GM23248 (cell line): ENCODE measurements at regions not wholly inside any gene's neighbourhood (a gene's known extent, or its start where the extent isn't known, plus 50 kb on each side); places are given as distances from the start of the nearest gene placed in this dataset.

Experiments used
- DNase-seq: peaks from one replicate; pipeline ENCODE4 v3.0.0-alpha.2; 2015
- H2AFZ ChIP-seq: fragments of 200-600 bp; sonication (generic); 2 replicates; pipeline ENCODE4 v1.6.1; 2016; ENCODE audit warnings: antibody characterized with exemption
- H3F3A ChIP-seq: fragments of 200-600 bp; sonication (generic); 2 replicates; pipeline ENCODE4 v1.6.1; 2016; ENCODE audit warnings: mild to moderate bottlenecking, antibody characterized with exemption, mixed run types; ENCODE audit not compliant: insufficient read depth
- H3K27ac ChIP-seq: fragments of 200-600 bp; sonication (generic); 2 replicates; pipeline ENCODE4 v1.5.1; 2016; ENCODE audit warnings: mild to moderate bottlenecking
- H3K27me3 ChIP-seq: fragments of 200-600 bp; sonication (generic); replicated peaks from 2 replicates; pipeline ENCODE4 v1.6.1; 2016; ENCODE audit warnings: mild to moderate bottlenecking; ENCODE audit not compliant: insufficient read depth
- H3K36me3 ChIP-seq: fragments of 200-600 bp; sonication (generic); 2 replicates; pipeline ENCODE4 v1.6.1; 2016; ENCODE audit warnings: low read depth, mild to moderate bottlenecking
- H3K4me1 ChIP-seq: fragments of 200-600 bp; sonication (generic); 2 replicates; pipeline ENCODE4 v1.6.1; 2016; ENCODE audit warnings: mild to moderate bottlenecking; ENCODE audit not compliant: insufficient read depth
- H3K4me2 ChIP-seq: fragments of 200-600 bp; sonication (generic); one replicate; pipeline ENCODE4 v1.6.1; 2016; ENCODE audit warnings: mild to moderate bottlenecking; ENCODE audit not compliant: unreplicated experiment
- H3K4me3 ChIP-seq: fragments of 200-600 bp; sonication (generic); 2 replicates; pipeline ENCODE4 v1.5.1; 2016; ENCODE audit warnings: mild to moderate bottlenecking
- H3K79me2 ChIP-seq: fragments of 200-600 bp; sonication (generic); 2 replicates; pipeline ENCODE4 v1.6.1; 2016; ENCODE audit warnings: mild to moderate bottlenecking; ENCODE audit not compliant: insufficient read depth
- H3K9ac ChIP-seq: fragments of 200-600 bp; sonication (generic); 2 replicates; pipeline ENCODE4 v1.6.1; 2016; ENCODE audit warnings: mild to moderate bottlenecking
- H3K9me2 ChIP-seq: fragments of 200-600 bp; sonication (generic); 2 replicates; pipeline ENCODE4 v1.6.1; 2016; ENCODE audit warnings: mixed run types, mild to moderate bottlenecking, moderate library complexity; ENCODE audit not compliant: insufficient read depth
- H3K9me3 ChIP-seq: fragments of 200-600 bp; sonication (generic); one replicate; pipeline ENCODE4 v1.6.1; 2017; ENCODE audit warnings: low read depth
- H4K20me1 ChIP-seq: fragments of 200-600 bp; sonication (generic); 2 replicates; pipeline ENCODE4 v1.6.0; 2016; ENCODE audit not compliant: insufficient read depth
- EZH2 ChIP-seq: fragments of 200-600 bp; sonication (generic); IDR thresholded peaks from 2 replicates; pipeline ENCODE4 v1.6.1; 2018; ENCODE audit warnings: antibody characterized with exemption, mild to moderate bottlenecking; ENCODE audit not compliant: insufficient read depth, poor library complexity, severe bottlenecking
- EZH2phosphoT487 ChIP-seq: fragments of 200-600 bp; sonication (generic); IDR thresholded peaks from 2 replicates; pipeline ENCODE4 v1.6.1; 2018; ENCODE audit warnings: antibody characterized with exemption, moderate library complexity, mild to moderate bottlenecking, low read depth; ENCODE audit not compliant: insufficient read depth
- WGBS, 2 experiments: methylation state at CpG; one replicate each; pipeline ENCODE4 v1.1.6; 2015 to 2017; ENCODE audit warnings: low lambda C conversion rate in 2 of 2, low coverage in 1 of 2; ENCODE audit errors: missing lambda C conversion rate in 2 of 2; 5-methylcytosine and 5-hydroxymethylcytosine counted together
- in situ Hi-C: fragments of 300-500 bp; cut with MboI; formaldehyde crosslinking; loops from 2 replicates; pipeline ENCODE4 v1.15.0; 2020

DNA sequence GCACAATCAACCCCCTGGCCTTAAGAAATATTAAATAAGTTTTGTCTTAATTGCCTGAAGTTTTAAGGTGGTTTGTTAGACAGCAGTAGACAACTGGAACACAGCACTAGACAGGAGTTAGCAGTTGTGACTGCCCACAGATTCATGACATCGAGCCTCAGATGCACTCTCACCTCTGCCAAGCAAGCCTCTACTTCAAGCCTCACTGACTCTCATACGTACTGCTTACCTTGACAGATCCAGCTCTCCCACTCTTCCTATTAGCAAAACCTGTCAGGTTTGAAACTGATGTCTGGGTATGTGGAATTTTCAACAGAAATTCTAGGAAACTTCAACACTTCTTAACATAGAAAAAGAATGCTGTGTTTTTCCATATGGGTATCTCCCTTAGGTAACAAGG lies 382.9 kb upstream of the DPH6 start:
- no peak overlapping the region for H3K9ac ChIP-seq
- H3K4me2 ChIP-seq: no peak overlapping the region
- H3K4me3 ChIP-seq: no peak overlapping the region
- DNase-seq: no peak
- 69% methylated on average over 2 of the region's 2 CpGs for WGBS, 2 experiments
- H3K36me3 ChIP-seq: no peaks in the 10 kb centered on the region
- H3K9me2 ChIP-seq: no peaks in the 10 kb centered on the region
- no peak overlapping the region for H2AFZ ChIP-seq
- no peaks in the 10 kb centered on the region for H3K9me3 ChIP-seq
- no peaks in the 10 kb centered on the region for H3K27me3 ChIP-seq
- H4K20me1 ChIP-seq: no peaks in the 10 kb centered on the region
- no peaks in the 10 kb centered on the region for H3K79me2 ChIP-seq
- in situ Hi-C loops: no loop called here
- H3F3A ChIP-seq: no peaks in the 10 kb centered on the region
- TF ChIP-seq EZH2phosphoT487 (no peak), EZH2 (no peak)
- H3K27ac ChIP-seq: no peak overlapping the region
- no peaks in the 10 kb centered on the region for H3K4me1 ChIP-seq

DNA sequence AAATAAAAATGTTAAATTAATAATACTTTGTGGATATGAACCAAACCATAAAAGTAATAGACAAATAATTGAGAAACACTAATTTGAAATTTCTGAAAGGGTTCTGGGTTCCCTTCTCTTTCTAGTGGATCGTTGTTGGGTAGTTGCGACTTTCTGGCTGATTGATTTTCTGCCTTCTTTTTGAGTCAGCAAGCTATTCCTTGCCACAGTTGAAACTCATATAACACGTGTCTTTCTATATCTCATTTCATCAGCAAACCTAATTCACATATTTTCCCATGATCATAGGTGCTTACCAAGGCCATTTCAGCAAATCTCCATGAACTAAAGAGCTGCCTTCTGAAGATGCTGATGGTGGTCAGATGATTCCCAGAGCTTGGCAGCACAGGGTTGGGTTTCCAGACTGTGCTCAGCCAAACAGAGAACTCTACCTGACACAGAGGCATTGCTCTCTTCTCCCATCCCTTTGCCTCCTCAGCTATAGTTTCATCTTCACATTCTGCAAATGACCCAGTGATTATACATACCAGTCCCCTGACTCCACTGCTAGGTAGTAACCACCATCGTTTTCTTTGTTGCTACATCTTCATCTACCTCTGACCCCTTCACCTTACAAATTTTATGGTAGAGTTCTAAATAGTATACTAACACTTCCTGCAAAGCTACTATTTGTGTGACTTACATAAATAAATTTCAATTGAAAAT lies 383.9 kb upstream of the DPH6 start:
- Histone ChIP-seq H4K20me1 (no peaks in the 10 kb centered on the region), H2AFZ (no peak overlapping the region), H3K4me2 (no peak overlapping the region), H3F3A (no peaks in the 10 kb centered on the region), H3K36me3 (no peaks in the 10 kb centered on the region), H3K79me2 (no peaks in the 10 kb centered on the region), H3K27me3 (no peaks in the 10 kb centered on the region), H3K9me2 (no peaks in the 10 kb centered on the region), H3K9ac (no peak overlapping the region), H3K27ac (no peak overlapping the region), H3K9me3 (no peaks in the 10 kb centered on the region), H3K4me3 (no peak overlapping the region), H3K4me1 (no peaks in the 10 kb centered on the region)
- WGBS, 2 experiments: 73 to 80% methylated on average over 4 of the region's 4 CpGs
- TF ChIP-seq EZH2phosphoT487 (no peak), EZH2 (no peak)
- DNase-seq: no peak
- in situ Hi-C loops: no loop called here

DNA sequence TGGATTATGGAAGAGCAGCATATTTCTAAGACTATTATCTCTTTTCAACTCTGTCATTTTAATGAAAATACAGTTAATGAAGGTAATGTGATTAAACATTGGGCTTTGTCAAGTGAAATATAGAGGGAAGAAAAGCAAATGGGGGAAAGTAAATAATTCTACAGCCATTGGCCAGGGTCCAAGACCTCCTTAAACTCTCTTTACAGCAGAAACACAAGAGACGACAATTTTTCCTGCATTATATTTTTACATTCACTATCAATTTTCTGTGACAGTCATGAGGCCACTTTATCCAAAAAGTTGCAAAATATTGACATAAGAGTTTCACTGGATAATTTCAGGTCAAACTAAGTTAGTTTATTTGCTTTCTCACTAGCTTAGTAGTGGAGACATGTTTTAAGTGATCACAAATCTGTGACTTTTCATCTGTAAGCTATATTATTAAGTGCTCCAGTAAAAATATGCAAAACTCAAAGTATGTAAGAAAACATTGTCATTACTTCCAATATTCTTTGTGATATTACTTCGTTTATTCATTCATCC lies 385.9 kb upstream of the DPH6 start:
- Histone ChIP-seq H3K27ac (no peak overlapping the region), H3K27me3 (no peaks in the 10 kb centered on the region), H2AFZ (no peak overlapping the region), H3K4me3 (no peak overlapping the region), H3K79me2 (no peaks in the 10 kb centered on the region), H3K36me3 (no peaks in the 10 kb centered on the region), H3F3A (no peaks in the 10 kb centered on the region), H3K4me1 (no peaks in the 10 kb centered on the region), H3K9ac (no peak overlapping the region), H4K20me1 (no peaks in the 10 kb centered on the region), H3K4me2 (no peak overlapping the region), H3K9me3 (no peaks in the 10 kb centered on the region), H3K9me2 (no peaks in the 10 kb centered on the region)
- WGBS, 2 experiments: 40 to 48% methylated on average over 2 of the region's 2 CpGs
- no peak for DNase-seq
- in situ Hi-C loops: no loop called here
- no peak for TF ChIP-seq EZH2
- no peak for TF ChIP-seq EZH2phosphoT487

DNA sequence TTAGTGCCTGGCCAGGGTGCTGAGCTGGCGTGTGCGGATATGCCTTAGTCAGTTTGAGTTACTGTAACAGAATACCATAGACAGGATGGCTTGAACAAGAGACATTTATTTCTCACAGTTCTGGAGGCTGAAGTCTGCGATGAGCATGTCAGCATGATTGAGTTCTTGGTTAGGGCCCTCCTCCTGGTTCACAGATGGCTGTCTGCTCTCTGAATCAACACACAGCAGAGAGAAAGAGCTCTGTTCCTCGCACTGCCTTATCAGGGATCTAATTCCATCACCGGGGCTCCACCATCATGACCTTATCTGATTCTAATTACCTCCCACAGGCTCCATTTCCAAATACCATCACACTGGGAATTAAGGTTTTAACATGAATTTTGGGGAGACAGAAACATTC lies 386.6 kb upstream of the DPH6 start:
- H3K36me3 ChIP-seq: no peaks in the 10 kb centered on the region
- TF ChIP-seq EZH2 (no peak), EZH2phosphoT487 (no peak)
- H3K4me3 ChIP-seq: no peak overlapping the region
- H3K9ac ChIP-seq: no peak overlapping the region
- no peaks in the 10 kb centered on the region for H3F3A ChIP-seq
- 54 to 63% methylated on average over 5 of the region's 5 CpGs for WGBS, 2 experiments
- no peaks in the 10 kb centered on the region for H3K4me1 ChIP-seq
- H4K20me1 ChIP-seq: no peaks in the 10 kb centered on the region
- H3K79me2 ChIP-seq: no peaks in the 10 kb centered on the region
- H3K9me2 ChIP-seq: no peaks in the 10 kb centered on the region
- no peak overlapping the region for H3K4me2 ChIP-seq
- DNase-seq: no peak
- H2AFZ ChIP-seq: no peak overlapping the region
- H3K9me3 ChIP-seq: no peaks in the 10 kb centered on the region
- H3K27ac ChIP-seq: no peak overlapping the region
- no peaks in the 10 kb centered on the region for H3K27me3 ChIP-seq
- in situ Hi-C loops: no loop called here

DNA sequence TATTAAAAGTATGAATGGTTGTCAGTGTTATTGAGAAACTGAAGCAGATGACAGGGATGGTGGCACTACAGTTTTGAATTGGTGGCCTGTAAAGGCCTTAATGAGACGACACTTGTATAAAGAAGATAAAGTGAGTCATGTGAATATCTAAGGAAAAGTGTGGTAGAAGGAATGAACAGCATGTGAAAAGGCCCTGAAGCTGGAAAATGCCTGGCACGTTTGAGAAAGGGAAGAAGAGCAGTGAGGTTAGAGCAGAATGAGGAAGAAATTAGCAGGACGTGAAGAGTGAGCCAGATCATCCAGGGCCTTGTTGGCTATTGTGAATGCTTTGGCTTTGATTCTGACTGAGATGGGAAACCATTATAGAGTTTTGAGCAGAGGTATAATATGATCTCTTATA lies 387.6 kb upstream of the DPH6 start:
- 62 to 67% methylated on average over 3 of the region's 3 CpGs for WGBS, 2 experiments
- no peak overlapping the region for H3K9ac ChIP-seq
- no peaks in the 10 kb centered on the region for H3K9me2 ChIP-seq
- no peak overlapping the region for H3K27ac ChIP-seq
- no peak overlapping the region for H3K4me3 ChIP-seq
- H3K4me1 ChIP-seq: no peaks in the 10 kb centered on the region
- H3K36me3 ChIP-seq: no peaks in the 10 kb centered on the region
- H3K79me2 ChIP-seq: no peaks in the 10 kb centered on the region
- H3K9me3 ChIP-seq: no peaks in the 10 kb centered on the region
- H3K27me3 ChIP-seq: no peaks in the 10 kb centered on the region
- H4K20me1 ChIP-seq: no peaks in the 10 kb centered on the region
- TF ChIP-seq EZH2: no peak
- no peak for DNase-seq
- H3F3A ChIP-seq: no peaks in the 10 kb centered on the region
- in situ Hi-C loops: no loop called here
- no peak overlapping the region for H2AFZ ChIP-seq
- H3K4me2 ChIP-seq: no peak overlapping the region
